NOMO-1 (cell line): ENCODE measurements at regions not wholly inside any gene's neighbourhood (a gene's known extent, or its start where the extent isn't known, plus 50 kb on each side); places are given as distances from the start of the nearest gene placed in this dataset.

Source experiments
- DNase-seq, 2 experiments: peaks; one replicate each; lab custom pipeline; 2025; ENCODE audit not compliant: unreplicated experiment in 2 of 2; lab: John Stamatoyannopoulos, UW

- no peak for DNase-seq
These were observed 158.1 kb downstream of the DIPK2A start for GRCh38 chr3:144129536-144130214.

- no peak for DNase-seq
These were observed 169.5 kb downstream of the DIPK2A start for GRCh38 chr3:144141074-144141473.

GRCh38 chr3:144141496-144141895 lies 169.9 kb downstream of the DIPK2A start:
- no peak for DNase-seq

GRCh38 chr3:144142151-144142840 lies 170.7 kb downstream of the DIPK2A start:
- no peak for DNase-seq

GRCh38 chr3:144148356-144148755 lies 176.7 kb downstream of the DIPK2A start:
- DNase-seq = no peak

- no peak for DNase-seq
These were observed 180.4 kb downstream of the DIPK2A start for GRCh38 chr3:144151983-144152382.

GRCh38 chr3:144160627-144161026 lies 189.0 kb downstream of the DIPK2A start:
- DNase-seq = no peak

GRCh38 chr3:144162042-144162441 lies 190.4 kb downstream of the DIPK2A start:
- DNase-seq = no peak

GRCh38 chr3:144164352-144164751 lies 192.7 kb downstream of the DIPK2A start:
- DNase-seq = peak in 1 of 2 experiments; percentile 18

- no peak for DNase-seq
These were observed 193.9 kb downstream of the DIPK2A start for GRCh38 chr3:144165482-144165881.

- no peak for DNase-seq
These were observed 196.0 kb downstream of the DIPK2A start for GRCh38 chr3:144167634-144168033.

- no peak for DNase-seq
These were observed 201.9 kb downstream of the DIPK2A start for GRCh38 chr3:144173491-144173890.

- no peak for DNase-seq
These were observed 204.2 kb downstream of the DIPK2A start for GRCh38 chr3:144175644-144176425.

- DNase-seq = no peak
These were observed 206.0 kb downstream of the DIPK2A start for GRCh38 chr3:144177649-144178048.

GRCh38 chr3:144178607-144179006 lies 207.0 kb downstream of the DIPK2A start:
- DNase-seq = no peak

- no peak for DNase-seq
These were observed 209.4 kb downstream of the DIPK2A start for GRCh38 chr3:144181062-144181461.

GRCh38 chr3:144182501-144182900 lies 210.9 kb downstream of the DIPK2A start:
- DNase-seq = no peak

GRCh38 chr3:144185276-144185675 lies 213.7 kb downstream of the DIPK2A start:
- no peak for DNase-seq

- no peak for DNase-seq
These were observed 216.0 kb downstream of the DIPK2A start for GRCh38 chr3:144187531-144188210.

GRCh38 chr3:144189044-144189443 lies 217.4 kb downstream of the DIPK2A start:
- DNase-seq = no peak

- DNase-seq = no peak
These were observed 225.5 kb downstream of the DIPK2A start for GRCh38 chr3:144197116-144197515.
